ENCODE measurements at regions not wholly inside any gene's neighbourhood (a gene's known extent, or its start where the extent isn't known, plus 50 kb on each side); places are given as distances from the start of the nearest gene placed in this dataset.

- no peak for DNase-seq (ENCODE audit: low spot score)
These were observed 94.5 kb downstream of the RDH14 start for GRCh38 chr2:18465979-18466378.

GRCh38 chr2:18464913-18465312 lies 95.5 kb downstream of the RDH14 start:
- DNase-seq (ENCODE audit: low spot score): no peak

GRCh38 chr2:18456026-18456425 lies 104.4 kb downstream of the RDH14 start:
- DNase-seq (ENCODE audit: low spot score): no peak

- DNase-seq (ENCODE audit: low spot score): no peak
These were observed 105.1 kb downstream of the RDH14 start for GRCh38 chr2:18455236-18455862.

GRCh38 chr2:18454692-18455235 lies 105.7 kb downstream of the RDH14 start:
- DNase-seq (ENCODE audit: low spot score): no peak

GRCh38 chr2:18446715-18447114 lies 113.7 kb downstream of the RDH14 start:
- DNase-seq (ENCODE audit: low spot score): no peak

- DNase-seq (ENCODE audit: low spot score): no peak
These were observed 114.8 kb downstream of the RDH14 start for GRCh38 chr2:18445433-18446320.

GRCh38 chr2:18444806-18445205 lies 115.6 kb downstream of the RDH14 start:
- DNase-seq (ENCODE audit: low spot score): no peak

GRCh38 chr2:18441583-18441982 lies 118.9 kb downstream of the RDH14 start:
- DNase-seq (ENCODE audit: low spot score): no peak

GRCh38 chr2:18440777-18441176 lies 119.7 kb downstream of the RDH14 start:
- DNase-seq (ENCODE audit: low spot score): no peak

GRCh38 chr2:18440141-18440661 lies 120.3 kb downstream of the RDH14 start:
- DNase-seq (ENCODE audit: low spot score): no peak

GRCh38 chr2:18439716-18440115 lies 120.7 kb downstream of the RDH14 start:
- DNase-seq (ENCODE audit: low spot score): no peak

- no peak for DNase-seq (ENCODE audit: low spot score)
These were observed 122.5 kb downstream of the RDH14 start for GRCh38 chr2:18437909-18438308.

GRCh38 chr2:18436503-18437005 lies 123.9 kb downstream of the RDH14 start:
- DNase-seq (ENCODE audit: low spot score): no peak

- peak; percentile 61 for DNase-seq (ENCODE audit: low spot score)
These were observed 124.9 kb downstream of the RDH14 start for GRCh38 chr2:18435426-18436037.

GRCh38 chr2:18433872-18434271 lies 126.6 kb downstream of the RDH14 start:
- no peak for DNase-seq (ENCODE audit: low spot score)

GRCh38 chr2:18432999-18433398 lies 127.5 kb downstream of the RDH14 start:
- DNase-seq (ENCODE audit: low spot score): no peak

GRCh38 chr2:18430996-18431748 lies 129.3 kb downstream of the RDH14 start:
- no peak for DNase-seq (ENCODE audit: low spot score)

GRCh38 chr2:18428516-18428915 lies 131.9 kb downstream of the RDH14 start:
- no peak for DNase-seq (ENCODE audit: low spot score)

GRCh38 chr2:18427762-18428161 lies 132.7 kb downstream of the RDH14 start:
- DNase-seq (ENCODE audit: low spot score): no peak

- no peak for DNase-seq (ENCODE audit: low spot score)
These were observed 134.3 kb downstream of the RDH14 start for GRCh38 chr2:18426174-18426573.
